ENCODE measurements at regions not wholly inside any gene's neighbourhood (a gene's known extent, or its start where the extent isn't known, plus 50 kb on each side); places are given as distances from the start of the nearest gene placed in this dataset.
A peak's percentile ranks its signal among the peaks of the same experiment; 100 is the strongest.

- H3K23ac ChIP-seq (ENCODE audit: low read depth, low read length, poor library complexity), result no peak overlapping the region
- H3K4me1 ChIP-seq (ENCODE audit: control insufficient read depth in 2 of 2, insufficient read depth in 1 of 2, low read depth in 1 of 2, low read length in 2 of 2), result peaks cover 4 to 11% of the 10 kb centered on the region in 2 donors
- no peak overlapping the region for H2BK12ac ChIP-seq (ENCODE audit: low read length)
- H3K18ac ChIP-seq (ENCODE audit: low read length), result no peak overlapping the region
- H2AFZ ChIP-seq (ENCODE audit: low read length), result no peak overlapping the region
- H3K79me1 ChIP-seq (ENCODE audit: low read depth, low read length), result no peaks in the 10 kb centered on the region
- H3K27me3 ChIP-seq (ENCODE audit: control insufficient read depth in 3 of 3, insufficient read depth in 3 of 3, low read depth in 1 of 3, low read length in 3 of 3), result peaks cover 0 to 8% (median 0%) of the 10 kb centered on the region in 3 experiments
- H3K4me3 ChIP-seq (ENCODE audit: low read length in 2 of 2), result no peak overlapping the region
- H3K4me2 ChIP-seq (ENCODE audit: insufficient read depth, low read length, poor library complexity, severe bottlenecking), result no peak overlapping the region
- H4K91ac ChIP-seq (ENCODE audit: low read depth, low read length, poor library complexity), result no peak overlapping the region
- no peak overlapping the region for H3K9ac ChIP-seq (ENCODE audit: low read depth, low read length, poor library complexity)
- H3K27ac ChIP-seq (replicated peaks; ENCODE audit: low read length), result no peak overlapping the region
- H2BK120ac ChIP-seq (ENCODE audit: low read depth, low read length), result no peak overlapping the region
- no peak overlapping the region for H2AK5ac ChIP-seq (ENCODE audit: low read depth, low read length)
- H3K36me3 ChIP-seq (replicated peaks in 1 of 2; ENCODE audit: control insufficient read depth in 2 of 2, insufficient read depth in 2 of 2, low read length in 2 of 2), result peaks cover 0 to 4% of the 10 kb centered on the region in 2 donors
- no CpG with 5 or more reads among the region's 7 CpGs for WGBS, 2 donors (ENCODE audit: extremely low coverage in 2 of 2, insufficient read length in 2 of 2, insufficient replicate concordance in 1 of 2)
- no peak overlapping the region for H3K14ac ChIP-seq (ENCODE audit: low read length)
- peak overlapping the region; percentile 51 for H2BK15ac ChIP-seq (ENCODE audit: low read length)
- H3K4ac ChIP-seq (ENCODE audit: low read length), result no peak overlapping the region
- no peak for DNase-seq (ENCODE audit: low spot score)
- H4K8ac ChIP-seq (ENCODE audit: low read depth, low read length), result no peak overlapping the region
- H2BK5ac ChIP-seq (ENCODE audit: low read length), result no peak overlapping the region
- peaks cover 0 to 2% of the 10 kb centered on the region in 2 donors for H3K9me3 ChIP-seq (replicated peaks in 1 of 2; ENCODE audit: control insufficient read depth in 2 of 2, insufficient read depth in 1 of 2, low read depth in 1 of 2, low read length in 2 of 2)
Measured at GRCh38 chr17:77566151-77566550, 392.4 kb upstream of the TNRC6C start.

- no peaks in the 10 kb centered on the region for H3K79me1 ChIP-seq (ENCODE audit: low read depth, low read length)
- peaks cover 0 to 4% of the 10 kb centered on the region in 2 donors for H3K36me3 ChIP-seq (replicated peaks in 1 of 2; ENCODE audit: control insufficient read depth in 2 of 2, insufficient read depth in 2 of 2, low read length in 2 of 2)
- no peak overlapping the region for H3K14ac ChIP-seq (ENCODE audit: low read length)
- H3K23ac ChIP-seq (ENCODE audit: low read depth, low read length, poor library complexity), result no peak overlapping the region
- H3K18ac ChIP-seq (ENCODE audit: low read length), result peak overlapping the region; percentile 15
- H3K4me2 ChIP-seq (ENCODE audit: insufficient read depth, low read length, poor library complexity, severe bottlenecking), result no peak overlapping the region
- peak overlapping the region; percentile 51 for H2BK15ac ChIP-seq (ENCODE audit: low read length)
- peaks cover 0 to 8% (median 0%) of the 10 kb centered on the region in 3 experiments for H3K27me3 ChIP-seq (ENCODE audit: control insufficient read depth in 3 of 3, insufficient read depth in 3 of 3, low read depth in 1 of 3, low read length in 3 of 3)
- H2AFZ ChIP-seq (ENCODE audit: low read length), result no peak overlapping the region
- H2BK120ac ChIP-seq (ENCODE audit: low read depth, low read length), result no peak overlapping the region
- no peak overlapping the region for H3K4ac ChIP-seq (ENCODE audit: low read length)
- WGBS, 2 donors (ENCODE audit: extremely low coverage in 2 of 2, insufficient read length in 2 of 2, insufficient replicate concordance in 1 of 2), result no CpG with 5 or more reads among the region's 13 CpGs
- peaks cover 6 to 14% of the 10 kb centered on the region in 2 donors for H3K4me1 ChIP-seq (ENCODE audit: control insufficient read depth in 2 of 2, insufficient read depth in 1 of 2, low read depth in 1 of 2, low read length in 2 of 2)
- H4K8ac ChIP-seq (ENCODE audit: low read depth, low read length), result no peak overlapping the region
- no peak overlapping the region for H3K9ac ChIP-seq (ENCODE audit: low read depth, low read length, poor library complexity)
- no peak overlapping the region for H2BK12ac ChIP-seq (ENCODE audit: low read length)
- no peak overlapping the region for H3K27ac ChIP-seq (replicated peaks; ENCODE audit: low read length)
- no peak overlapping the region for H2BK5ac ChIP-seq (ENCODE audit: low read length)
- H2AK5ac ChIP-seq (ENCODE audit: low read depth, low read length), result peak overlapping the region; percentile 48
- no peak overlapping the region for H3K4me3 ChIP-seq (ENCODE audit: low read length in 2 of 2)
- DNase-seq (ENCODE audit: low spot score), result no peak
- H4K91ac ChIP-seq (ENCODE audit: low read depth, low read length, poor library complexity), result no peak overlapping the region
- peaks cover 0 to 2% of the 10 kb centered on the region in 2 donors for H3K9me3 ChIP-seq (replicated peaks in 1 of 2; ENCODE audit: control insufficient read depth in 2 of 2, insufficient read depth in 1 of 2, low read depth in 1 of 2, low read length in 2 of 2)
Measured at GRCh38 chr17:77566566-77567138, 391.9 kb upstream of the TNRC6C start.

- Histone ChIP-seq H3K4me3 (ENCODE audit: low read length in 2 of 2) (no peak overlapping the region), H4K91ac (ENCODE audit: low read depth, low read length, poor library complexity) (no peak overlapping the region), H2AK5ac (ENCODE audit: low read depth, low read length) (no peak overlapping the region), H2AFZ (ENCODE audit: low read length) (no peak overlapping the region), H3K27me3 (ENCODE audit: control insufficient read depth in 3 of 3, insufficient read depth in 3 of 3, low read depth in 1 of 3, low read length in 3 of 3) (peaks cover 0 to 7% (median 0%) of the 10 kb centered on the region in 3 experiments), H2BK12ac (ENCODE audit: low read length) (no peak overlapping the region), H2BK120ac (ENCODE audit: low read depth, low read length) (no peak overlapping the region), H3K4ac (ENCODE audit: low read length) (no peak overlapping the region), H3K4me1 (ENCODE audit: control insufficient read depth in 2 of 2, insufficient read depth in 1 of 2, low read depth in 1 of 2, low read length in 2 of 2) (peaks cover 12 to 24% of the 10 kb centered on the region in 2 donors), H3K9me3 (replicated peaks in 1 of 2; ENCODE audit: control insufficient read depth in 2 of 2, insufficient read depth in 1 of 2, low read depth in 1 of 2, low read length in 2 of 2) (peaks cover 0 to 1% of the 10 kb centered on the region in 2 donors), H3K14ac (ENCODE audit: low read length) (no peak overlapping the region), H2BK15ac (ENCODE audit: low read length) (no peak overlapping the region), H3K18ac (ENCODE audit: low read length) (no peak overlapping the region), H3K36me3 (replicated peaks in 1 of 2; ENCODE audit: control insufficient read depth in 2 of 2, insufficient read depth in 2 of 2, low read length in 2 of 2) (peaks cover 0 to 2% of the 10 kb centered on the region in 2 donors), H3K79me1 (ENCODE audit: low read depth, low read length) (no peaks in the 10 kb centered on the region), H3K23ac (ENCODE audit: low read depth, low read length, poor library complexity) (no peak overlapping the region), H2BK5ac (ENCODE audit: low read length) (no peak overlapping the region), H4K8ac (ENCODE audit: low read depth, low read length) (no peak overlapping the region), H3K27ac (replicated peaks; ENCODE audit: low read length) (no peak overlapping the region), H3K4me2 (ENCODE audit: insufficient read depth, low read length, poor library complexity, severe bottlenecking) (no peak overlapping the region), H3K9ac (ENCODE audit: low read depth, low read length, poor library complexity) (no peak overlapping the region)
- no CpG with 5 or more reads among the region's 7 CpGs for WGBS, 2 donors (ENCODE audit: extremely low coverage in 2 of 2, insufficient read length in 2 of 2, insufficient replicate concordance in 1 of 2)
- no peak for DNase-seq (ENCODE audit: low spot score)
Measured at GRCh38 chr17:77568540-77568939, 390.0 kb upstream of the TNRC6C start.

GRCh38 chr17:77569846-77570564, 388.5 kb upstream of the TNRC6C start:
- H2BK120ac ChIP-seq (ENCODE audit: low read depth, low read length), result peak overlapping the region; percentile 98
- H3K79me1 ChIP-seq (ENCODE audit: low read depth, low read length), result no peaks in the 10 kb centered on the region
- H3K14ac ChIP-seq (ENCODE audit: low read length), result peak overlapping the region; percentile 5
- H2AK5ac ChIP-seq (ENCODE audit: low read depth, low read length), result peak overlapping the region; percentile 100
- H3K9ac ChIP-seq (ENCODE audit: low read depth, low read length, poor library complexity), result no peak overlapping the region
- H3K4me3 ChIP-seq (ENCODE audit: low read length in 2 of 2), result no peak overlapping the region
- peak overlapping the region; percentile 63 for H2BK12ac ChIP-seq (ENCODE audit: low read length)
- no peaks in the 10 kb centered on the region for H3K9me3 ChIP-seq (replicated peaks in 1 of 2; ENCODE audit: control insufficient read depth in 2 of 2, insufficient read depth in 1 of 2, low read depth in 1 of 2, low read length in 2 of 2)
- no peak overlapping the region for H4K8ac ChIP-seq (ENCODE audit: low read depth, low read length)
- H2BK5ac ChIP-seq (ENCODE audit: low read length), result peak overlapping the region; percentile 95
- peak overlapping the region; percentile 96 for H3K18ac ChIP-seq (ENCODE audit: low read length)
- H3K4me1 ChIP-seq (ENCODE audit: control insufficient read depth in 2 of 2, insufficient read depth in 1 of 2, low read depth in 1 of 2, low read length in 2 of 2), result peaks cover 12 to 24% of the 10 kb centered on the region in 2 donors
- DNase-seq (ENCODE audit: low spot score), result no peak
- no peak overlapping the region for H3K23ac ChIP-seq (ENCODE audit: low read depth, low read length, poor library complexity)
- H3K36me3 ChIP-seq (replicated peaks in 1 of 2; ENCODE audit: control insufficient read depth in 2 of 2, insufficient read depth in 2 of 2, low read length in 2 of 2), result no peaks in the 10 kb centered on the region
- H2AFZ ChIP-seq (ENCODE audit: low read length), result peak overlapping the region; percentile 89
- peaks cover 0 to 4% (median 0%) of the 10 kb centered on the region in 3 experiments for H3K27me3 ChIP-seq (ENCODE audit: control insufficient read depth in 3 of 3, insufficient read depth in 3 of 3, low read depth in 1 of 3, low read length in 3 of 3)
- H3K4me2 ChIP-seq (ENCODE audit: insufficient read depth, low read length, poor library complexity, severe bottlenecking), result no peak overlapping the region
- no peak overlapping the region for H3K27ac ChIP-seq (replicated peaks; ENCODE audit: low read length)
- WGBS, 2 donors (ENCODE audit: extremely low coverage in 2 of 2, insufficient read length in 2 of 2, insufficient replicate concordance in 1 of 2), result no CpG with 5 or more reads among the region's 21 CpGs
- H3K4ac ChIP-seq (ENCODE audit: low read length), result peak overlapping the region; percentile 0
- peak overlapping the region; percentile 95 for H2BK15ac ChIP-seq (ENCODE audit: low read length)
- peak overlapping the region; percentile 100 for H4K91ac ChIP-seq (ENCODE audit: low read depth, low read length, poor library complexity)
